Calu3 (cell line): ENCODE measurements at regions not wholly inside any gene's neighbourhood (a gene's known extent, or its start where the extent isn't known, plus 50 kb on each side); places are given as distances from the start of the nearest gene placed in this dataset.

Experiments used
- BruUV-seq: library from RNA; stranded (reverse); fragments of 400-500 nt; replicated peaks from 2 replicates; lab custom pipeline; 2021; lab: Mats Ljungman, UMichigan
- CTCF ChIA-PET: fragments of 300-600 bp; sonication (Branson Sonifier 250); formaldehyde crosslinking; loops from one replicate; lab custom pipeline; 2022; ENCODE audit warnings: antibody characterized with exemption; lab: Charles Lee
- DNase-seq: peaks from one replicate; pipeline ENCODE4 v3.0.0; 2022
- H3K27ac Mint-ChIP-seq: one replicate; pipeline ENCODE4 v1.8.0; 2022; ENCODE audit warnings: mixed read lengths; ENCODE audit not compliant: unreplicated experiment
- H3K27me3 Mint-ChIP-seq: one replicate; pipeline ENCODE4 v1.8.0; 2022; ENCODE audit warnings: mixed read lengths; ENCODE audit not compliant: unreplicated experiment
- H3K36me3 Mint-ChIP-seq: one replicate; pipeline ENCODE4 v1.8.0; 2022; ENCODE audit warnings: mild to moderate bottlenecking, moderate library complexity, mixed read lengths; ENCODE audit not compliant: insufficient read depth, unreplicated experiment
- H3K4me1 Mint-ChIP-seq: one replicate; pipeline ENCODE4 v1.8.0; 2022; ENCODE audit warnings: mild to moderate bottlenecking, low read depth, mixed read lengths; ENCODE audit not compliant: unreplicated experiment
- H3K4me3 Mint-ChIP-seq: one replicate; pipeline ENCODE4 v1.8.0; 2022; ENCODE audit warnings: mild to moderate bottlenecking, low read depth, moderate library complexity, mixed read lengths; ENCODE audit not compliant: unreplicated experiment
- H3K9me3 Mint-ChIP-seq: one replicate; pipeline ENCODE4 v1.8.0; 2022; ENCODE audit warnings: low read depth, mixed read lengths; ENCODE audit not compliant: unreplicated experiment
- intact Hi-C: fragments of 100-400 bp; cut with micrococcal nuclease; formaldehyde crosslinking; loops from one replicate; pipeline ENCODE4 v1.10.0; 2022; ENCODE audit not compliant: unreplicated experiment
- TF ChIP-seq, protein P1 (sequence below): fragments of 200-600 bp; IDR thresholded peaks from one replicate; pipeline ENCODE4 v1.8.0; 2022; ENCODE audit warnings: antibody characterized with exemption; ENCODE audit not compliant: unreplicated experiment

GRCh38 chr5:155605920-155606319 is 592.4 kb downstream of the KIF4B start:
- H3K4me1 Mint-ChIP-seq: no peaks in the 10 kb centered on the region

DNA sequence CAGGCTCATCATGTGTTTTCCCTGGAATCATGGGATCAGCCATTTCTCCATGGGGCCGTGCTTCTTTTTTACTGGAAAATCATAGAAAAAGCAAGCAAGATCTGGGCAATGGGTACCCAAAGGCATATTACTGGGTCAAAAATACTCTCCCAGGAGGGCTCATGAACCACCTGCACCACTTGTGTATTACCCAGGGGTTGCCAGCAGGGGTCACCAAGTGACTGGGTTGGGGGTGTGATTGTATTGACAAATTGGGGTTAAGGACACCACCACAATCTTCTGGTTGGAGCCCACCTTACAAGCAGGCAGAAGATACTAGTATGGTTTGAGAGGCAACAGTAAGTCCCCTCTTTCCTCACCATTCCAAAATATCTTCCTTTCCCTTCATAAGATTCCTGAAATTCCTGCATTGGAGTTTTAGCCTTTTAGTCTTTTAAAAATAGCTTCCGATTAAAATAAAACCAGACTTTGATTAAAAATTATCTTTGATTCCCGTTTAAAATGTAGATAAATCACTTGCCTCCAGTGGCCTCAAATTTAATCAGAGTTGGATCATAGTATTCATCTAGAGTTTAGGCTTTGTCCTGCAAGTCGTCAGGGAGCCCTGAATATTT is 603.3 kb downstream of the KIF4B start:
- Mint-ChIP-seq H3K27me3 (no peaks in the 10 kb centered on the region), H3K4me3 (no peak overlapping the region), H3K4me1 (no peaks in the 10 kb centered on the region), H3K27ac (no peak overlapping the region), H3K9me3 (peaks cover 6% of the 10 kb centered on the region), H3K36me3 (no peaks in the 10 kb centered on the region)
- no TSS peak for BruUV-seq
- TF ChIP-seq, protein P1, sequence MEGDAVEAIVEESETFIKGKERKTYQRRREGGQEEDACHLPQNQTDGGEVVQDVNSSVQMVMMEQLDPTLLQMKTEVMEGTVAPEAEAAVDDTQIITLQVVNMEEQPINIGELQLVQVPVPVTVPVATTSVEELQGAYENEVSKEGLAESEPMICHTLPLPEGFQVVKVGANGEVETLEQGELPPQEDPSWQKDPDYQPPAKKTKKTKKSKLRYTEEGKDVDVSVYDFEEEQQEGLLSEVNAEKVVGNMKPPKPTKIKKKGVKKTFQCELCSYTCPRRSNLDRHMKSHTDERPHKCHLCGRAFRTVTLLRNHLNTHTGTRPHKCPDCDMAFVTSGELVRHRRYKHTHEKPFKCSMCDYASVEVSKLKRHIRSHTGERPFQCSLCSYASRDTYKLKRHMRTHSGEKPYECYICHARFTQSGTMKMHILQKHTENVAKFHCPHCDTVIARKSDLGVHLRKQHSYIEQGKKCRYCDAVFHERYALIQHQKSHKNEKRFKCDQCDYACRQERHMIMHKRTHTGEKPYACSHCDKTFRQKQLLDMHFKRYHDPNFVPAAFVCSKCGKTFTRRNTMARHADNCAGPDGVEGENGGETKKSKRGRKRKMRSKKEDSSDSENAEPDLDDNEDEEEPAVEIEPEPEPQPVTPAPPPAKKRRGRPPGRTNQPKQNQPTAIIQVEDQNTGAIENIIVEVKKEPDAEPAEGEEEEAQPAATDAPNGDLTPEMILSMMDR: peak; percentile 60
- DNase-seq: peak; percentile 38
- intact Hi-C loops: no loop called here
- CTCF ChIA-PET: no interaction called here

More at GRCh38 chr5:155605920-155606319, 592.4 kb downstream of the KIF4B start:
- Mint-ChIP-seq H3K4me3 (no peak overlapping the region), H3K27ac (no peak overlapping the region), H3K27me3 (no peaks in the 10 kb centered on the region), H3K36me3 (no peaks in the 10 kb centered on the region), H3K9me3 (peaks cover 17% of the 10 kb centered on the region)
- no peak for DNase-seq
- CTCF ChIA-PET: no interaction called here
- no TSS peak for BruUV-seq
- TF ChIP-seq, protein P1: no peak
- intact Hi-C loops: no loop called here

GRCh38 chr5:155619688-155620087 is 606.1 kb downstream of the KIF4B start:
- no peak for DNase-seq
- no peak overlapping the region for H3K4me3 Mint-ChIP-seq
- no peaks in the 10 kb centered on the region for H3K36me3 Mint-ChIP-seq
- intact Hi-C loops: no loop called here
- H3K27me3 Mint-ChIP-seq: no peaks in the 10 kb centered on the region
- TF ChIP-seq, protein P1: no peak
- CTCF ChIA-PET: no interaction called here
- no peak overlapping the region for H3K27ac Mint-ChIP-seq
- H3K4me1 Mint-ChIP-seq: no peaks in the 10 kb centered on the region
- peaks cover 2% of the 10 kb centered on the region for H3K9me3 Mint-ChIP-seq
- no TSS peak for BruUV-seq

GRCh38 chr5:155620821-155621410 is 607.4 kb downstream of the KIF4B start:
- CTCF ChIA-PET: no interaction called here
- Mint-ChIP-seq H3K27me3 (no peaks in the 10 kb centered on the region), H3K27ac (no peak overlapping the region), H3K36me3 (no peaks in the 10 kb centered on the region), H3K9me3 (peaks cover 2% of the 10 kb centered on the region), H3K4me3 (no peak overlapping the region), H3K4me1 (no peaks in the 10 kb centered on the region)
- intact Hi-C loops: no loop called here
- no TSS peak for BruUV-seq
- TF ChIP-seq, protein P1: no peak
- DNase-seq: no peak
